ENCODE measurements at regions not wholly inside any gene's neighbourhood (a gene's known extent, or its start where the extent isn't known, plus 50 kb on each side); places are given as distances from the start of the nearest gene placed in this dataset.
"Not testable (repeated sequence)": the region's sequence is repeated elsewhere in the genome, so short reads cannot be mapped to it uniquely, and the experiment has no call there.

DNA sequence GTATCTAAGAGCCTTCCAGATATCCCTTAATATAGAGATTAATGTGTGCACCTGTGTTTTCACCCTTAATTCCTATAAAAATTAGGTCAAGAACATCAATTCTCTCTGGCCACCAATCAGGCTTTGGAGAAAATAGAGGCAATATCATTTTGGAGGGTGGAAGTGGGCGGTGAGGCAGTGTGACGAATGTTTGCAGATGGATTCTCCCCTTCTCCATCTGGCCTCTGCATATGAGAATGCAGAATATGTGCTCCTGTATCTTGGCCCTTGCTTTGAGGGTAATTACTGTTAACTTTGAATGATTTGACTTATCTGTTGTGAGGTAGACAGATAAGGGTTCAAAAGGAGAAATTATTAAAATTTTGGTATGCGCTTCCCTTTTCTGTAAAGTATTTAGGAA is 304.0 kb upstream of the NPSR1 start:
- Mint-ChIP-seq H3K4me3 (no peak overlapping the region), H3K9me3 (peaks cover 5% of the 10 kb centered on the region in 2 donors), H3K36me3 (no peaks in the 10 kb centered on the region), H3K27me3 (ENCODE audit: low read depth in 2 of 2) (no peaks in the 10 kb centered on the region), H3K27ac (no peak overlapping the region), H3K4me1 (no peaks in the 10 kb centered on the region)
- intact Hi-C loops (cut with micrococcal nuclease) = no loop called here
- Histone ChIP-seq H3K27me3 (ENCODE audit: control insufficient read depth, insufficient read depth, low read length) (no peaks in the 10 kb centered on the region), H3K4me3 (ENCODE audit: low read length) (no peak overlapping the region), H3K27ac (ENCODE audit: low read length) (no peak overlapping the region), H3K36me3 (ENCODE audit: control insufficient read depth, insufficient read depth, low read length) (no peaks in the 10 kb centered on the region), H3K9me3 (ENCODE audit: control insufficient read depth, insufficient read depth, low read length) (peaks cover 4% of the 10 kb centered on the region), H3K4me1 (ENCODE audit: control insufficient read depth, insufficient read depth, low read length) (no peaks in the 10 kb centered on the region)
- ATAC-seq (no peak), DNase-seq (no peak)
- 79% methylated on average over 3 of the region's 3 CpGs for WGBS (ENCODE audit: insufficient coverage)
- TF ChIP-seq, protein P1, sequence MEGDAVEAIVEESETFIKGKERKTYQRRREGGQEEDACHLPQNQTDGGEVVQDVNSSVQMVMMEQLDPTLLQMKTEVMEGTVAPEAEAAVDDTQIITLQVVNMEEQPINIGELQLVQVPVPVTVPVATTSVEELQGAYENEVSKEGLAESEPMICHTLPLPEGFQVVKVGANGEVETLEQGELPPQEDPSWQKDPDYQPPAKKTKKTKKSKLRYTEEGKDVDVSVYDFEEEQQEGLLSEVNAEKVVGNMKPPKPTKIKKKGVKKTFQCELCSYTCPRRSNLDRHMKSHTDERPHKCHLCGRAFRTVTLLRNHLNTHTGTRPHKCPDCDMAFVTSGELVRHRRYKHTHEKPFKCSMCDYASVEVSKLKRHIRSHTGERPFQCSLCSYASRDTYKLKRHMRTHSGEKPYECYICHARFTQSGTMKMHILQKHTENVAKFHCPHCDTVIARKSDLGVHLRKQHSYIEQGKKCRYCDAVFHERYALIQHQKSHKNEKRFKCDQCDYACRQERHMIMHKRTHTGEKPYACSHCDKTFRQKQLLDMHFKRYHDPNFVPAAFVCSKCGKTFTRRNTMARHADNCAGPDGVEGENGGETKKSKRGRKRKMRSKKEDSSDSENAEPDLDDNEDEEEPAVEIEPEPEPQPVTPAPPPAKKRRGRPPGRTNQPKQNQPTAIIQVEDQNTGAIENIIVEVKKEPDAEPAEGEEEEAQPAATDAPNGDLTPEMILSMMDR (IDR thresholded peaks at IDR 0.05) = no peak

DNA sequence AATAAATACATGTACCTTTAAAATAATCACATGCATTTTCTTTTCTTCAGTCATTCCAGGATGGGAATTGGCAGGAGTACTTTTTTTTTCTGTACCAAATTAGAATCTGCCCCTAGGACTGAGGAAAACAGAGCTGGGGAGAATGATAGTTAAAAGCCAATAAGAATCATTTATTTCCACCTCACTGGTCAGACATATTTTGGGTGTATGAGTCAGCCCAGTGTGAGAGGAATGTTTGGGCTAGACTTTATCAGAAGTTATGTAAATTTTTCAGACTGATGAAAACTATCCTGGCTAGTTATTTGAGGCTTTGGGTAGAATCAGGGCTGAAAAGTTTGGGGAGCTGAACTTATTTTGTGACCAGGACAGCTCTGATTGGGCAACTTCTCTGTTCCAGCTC is 303.1 kb upstream of the NPSR1 start:
- H3K27me3 ChIP-seq (ENCODE audit: control insufficient read depth, insufficient read depth, low read length) = no peaks in the 10 kb centered on the region
- Mint-ChIP-seq H3K27me3 (ENCODE audit: low read depth in 2 of 2) (no peaks in the 10 kb centered on the region), H3K4me1 (no peaks in the 10 kb centered on the region), H3K36me3 (no peaks in the 10 kb centered on the region), H3K27ac (no peak overlapping the region), H3K9me3 (peaks cover 5% of the 10 kb centered on the region in 2 donors), H3K4me3 (no peak overlapping the region)
- no peak for DNase-seq
- TF ChIP-seq, protein P1 (IDR thresholded peaks at IDR 0.05) = no peak
- H3K36me3 ChIP-seq (ENCODE audit: control insufficient read depth, insufficient read depth, low read length) = no peaks in the 10 kb centered on the region
- ATAC-seq = no peak
- H3K4me1 ChIP-seq (ENCODE audit: control insufficient read depth, insufficient read depth, low read length) = no peaks in the 10 kb centered on the region
- no peak overlapping the region for H3K4me3 ChIP-seq (ENCODE audit: low read length)
- peaks cover 4% of the 10 kb centered on the region for H3K9me3 ChIP-seq (ENCODE audit: control insufficient read depth, insufficient read depth, low read length)
- H3K27ac ChIP-seq (ENCODE audit: low read length) = no peak overlapping the region
- intact Hi-C loops (cut with micrococcal nuclease) = no loop called here

DNA sequence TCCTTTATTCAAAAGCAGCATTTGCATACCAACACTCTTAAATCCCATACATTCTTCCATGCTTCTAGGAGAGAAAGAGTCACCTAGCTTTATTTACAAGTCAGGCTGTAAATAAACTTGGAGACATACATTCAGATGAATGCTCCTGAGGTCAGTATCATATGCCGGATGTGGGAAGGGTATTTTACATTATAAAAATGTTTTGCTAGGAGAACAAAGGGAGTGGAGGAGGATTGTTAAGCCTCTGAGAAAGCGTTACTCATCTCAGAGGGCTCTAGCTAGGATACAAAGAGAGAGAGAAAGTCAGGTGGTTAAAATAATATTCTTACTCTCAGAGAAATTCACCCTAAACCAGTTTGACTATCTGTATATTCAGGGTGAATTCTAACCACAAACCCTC is 300.9 kb upstream of the NPSR1 start:
- Mint-ChIP-seq H3K36me3 (no peaks in the 10 kb centered on the region), H3K4me1 (no peaks in the 10 kb centered on the region), H3K27ac (no peak overlapping the region), H3K9me3 (peaks cover 5 to 7% of the 10 kb centered on the region in 2 donors), H3K27me3 (ENCODE audit: low read depth in 2 of 2) (no peaks in the 10 kb centered on the region), H3K4me3 (no peak overlapping the region)
- H3K27ac ChIP-seq (ENCODE audit: low read length) = no peak overlapping the region
- TF ChIP-seq, protein P1 (IDR thresholded peaks at IDR 0.05) = no peak
- no peaks in the 10 kb centered on the region for H3K36me3 ChIP-seq (ENCODE audit: control insufficient read depth, insufficient read depth, low read length)
- H3K4me1 ChIP-seq (ENCODE audit: control insufficient read depth, insufficient read depth, low read length) = no peaks in the 10 kb centered on the region
- no peak overlapping the region for H3K4me3 ChIP-seq (ENCODE audit: low read length)
- 75% methylated on average over 1 of the region's 2 CpGs for WGBS (ENCODE audit: insufficient coverage)
- ATAC-seq (no peak), DNase-seq (no peak)
- intact Hi-C loops (cut with micrococcal nuclease) = no loop called here
- H3K27me3 ChIP-seq (ENCODE audit: control insufficient read depth, insufficient read depth, low read length) = no peaks in the 10 kb centered on the region
- H3K9me3 ChIP-seq (ENCODE audit: control insufficient read depth, insufficient read depth, low read length) = peaks cover 4% of the 10 kb centered on the region

DNA sequence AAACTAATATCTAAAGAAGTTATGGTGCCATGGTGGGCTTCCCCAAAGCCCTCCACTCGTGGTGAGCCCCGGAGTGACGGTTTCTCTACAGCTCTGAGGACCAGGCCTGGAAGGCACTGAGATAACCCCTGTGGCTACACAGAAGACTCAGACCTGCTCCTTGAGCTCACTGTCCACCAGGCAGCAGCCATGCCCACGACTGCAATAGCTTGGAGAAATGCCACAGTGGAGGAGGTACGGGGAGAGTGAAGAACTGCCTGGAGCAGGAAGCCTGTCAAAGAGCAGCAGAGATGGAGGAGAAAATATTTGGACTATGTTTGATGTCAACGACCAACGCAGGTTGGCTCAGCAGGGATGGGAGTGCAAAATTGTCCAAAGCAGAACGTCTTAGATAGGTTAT is 300.1 kb upstream of the NPSR1 start:
- Histone ChIP-seq H3K4me1 (ENCODE audit: control insufficient read depth, insufficient read depth, low read length) (no peaks in the 10 kb centered on the region), H3K9me3 (ENCODE audit: control insufficient read depth, insufficient read depth, low read length) (peaks cover 4% of the 10 kb centered on the region), H3K4me3 (ENCODE audit: low read length) (no peak overlapping the region), H3K27me3 (ENCODE audit: control insufficient read depth, insufficient read depth, low read length) (no peaks in the 10 kb centered on the region), H3K27ac (ENCODE audit: low read length) (no peak overlapping the region), H3K36me3 (ENCODE audit: control insufficient read depth, insufficient read depth, low read length) (no peaks in the 10 kb centered on the region)
- no peak for ATAC-seq
- Mint-ChIP-seq H3K9me3 (peaks cover 5 to 9% of the 10 kb centered on the region in 2 donors), H3K27me3 (ENCODE audit: low read depth in 2 of 2) (no peaks in the 10 kb centered on the region), H3K27ac (no peak overlapping the region), H3K36me3 (no peaks in the 10 kb centered on the region), H3K4me3 (no peak overlapping the region), H3K4me1 (no peaks in the 10 kb centered on the region)
- WGBS (ENCODE audit: insufficient coverage) = 78% methylated on average over 8 of the region's 8 CpGs
- intact Hi-C loops (cut with micrococcal nuclease) = no loop called here
- TF ChIP-seq, protein P1 (IDR thresholded peaks at IDR 0.05) = no peak
- DNase-seq = no peak

DNA sequence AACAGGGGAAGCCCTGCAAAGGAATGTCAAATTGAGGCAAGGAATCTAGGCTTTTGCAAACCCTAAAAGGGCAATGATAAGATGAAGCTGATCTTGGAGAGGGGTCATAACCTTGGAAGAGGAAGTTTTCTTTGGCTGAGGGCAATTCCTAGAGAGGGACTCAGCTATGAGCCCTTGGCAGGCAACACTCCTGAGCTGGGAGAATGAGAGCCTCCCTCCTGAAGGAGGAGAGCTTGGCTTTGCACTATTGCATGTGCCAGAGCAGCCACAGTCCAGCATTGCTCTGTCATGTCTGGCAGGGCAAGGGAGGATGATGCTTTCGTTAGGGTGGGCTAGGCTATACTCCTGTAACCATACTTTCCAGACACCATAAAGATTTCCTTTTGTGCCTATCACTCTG is 299.4 kb upstream of the NPSR1 start:
- intact Hi-C loops (cut with micrococcal nuclease); H3K27me3 ChIP-seq (ENCODE audit: control insufficient read depth, insufficient read depth, low read length); DNase-seq; H3K4me3 ChIP-seq (ENCODE audit: low read length); H3K4me3 Mint-ChIP-seq; H3K27me3 Mint-ChIP-seq (ENCODE audit: low read depth in 2 of 2); H3K27ac Mint-ChIP-seq; ATAC-seq; H3K9me3 ChIP-seq (ENCODE audit: control insufficient read depth, insufficient read depth, low read length); H3K36me3 Mint-ChIP-seq; H3K36me3 ChIP-seq (ENCODE audit: control insufficient read depth, insufficient read depth, low read length); H3K4me1 Mint-ChIP-seq; H3K27ac ChIP-seq (ENCODE audit: low read length); H3K4me1 ChIP-seq (ENCODE audit: control insufficient read depth, insufficient read depth, low read length); H3K9me3 Mint-ChIP-seq: not testable (repeated sequence)
- WGBS (ENCODE audit: insufficient coverage) = no CpG with 5 or more reads among the region's 1 CpG
